NOMO-1 (cell line): ENCODE measurements at regions not wholly inside any gene's neighbourhood (a gene's known extent, or its start where the extent isn't known, plus 50 kb on each side); places are given as distances from the start of the nearest gene placed in this dataset.

ENCODE experiments used
- DNase-seq, 2 experiments: peaks; one replicate each; lab custom pipeline; 2025; ENCODE audit not compliant: unreplicated experiment in 2 of 2; lab: John Stamatoyannopoulos, UW

DNA sequence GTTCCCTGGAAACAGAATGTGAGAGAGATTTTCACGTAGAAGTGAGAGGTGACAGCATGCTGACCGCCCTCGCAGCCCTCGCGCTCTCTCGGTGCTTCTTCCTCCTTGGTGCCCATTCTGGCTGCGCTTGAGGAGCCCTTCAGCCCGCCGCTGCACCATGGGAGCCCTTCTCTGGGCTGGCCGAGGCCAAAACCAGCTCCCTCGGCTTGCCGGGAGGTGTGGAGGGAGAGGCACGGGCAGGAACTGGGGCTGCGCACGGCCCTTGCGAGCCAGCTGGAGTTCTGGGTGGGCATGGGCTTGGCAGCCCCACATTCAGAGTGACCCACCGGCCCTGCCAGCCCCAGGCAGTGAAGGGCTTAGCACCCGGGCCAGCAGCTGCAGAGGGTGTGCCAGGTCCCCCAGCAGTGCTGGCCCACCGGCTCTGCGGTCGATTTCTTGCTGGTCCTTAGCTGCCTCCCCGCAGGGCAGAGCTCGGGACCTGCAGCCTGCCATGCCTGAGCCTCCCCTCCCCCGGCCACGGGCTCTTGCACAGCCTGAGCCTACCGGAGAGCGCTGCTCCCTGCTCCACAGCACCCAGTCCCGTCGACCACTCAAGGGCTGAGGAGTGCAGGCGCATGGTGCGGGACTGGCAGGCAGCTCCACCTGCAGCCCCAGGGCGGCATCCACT is 888.7 kb upstream of the ZWINT start:
- DNase-seq: no peak

DNA sequence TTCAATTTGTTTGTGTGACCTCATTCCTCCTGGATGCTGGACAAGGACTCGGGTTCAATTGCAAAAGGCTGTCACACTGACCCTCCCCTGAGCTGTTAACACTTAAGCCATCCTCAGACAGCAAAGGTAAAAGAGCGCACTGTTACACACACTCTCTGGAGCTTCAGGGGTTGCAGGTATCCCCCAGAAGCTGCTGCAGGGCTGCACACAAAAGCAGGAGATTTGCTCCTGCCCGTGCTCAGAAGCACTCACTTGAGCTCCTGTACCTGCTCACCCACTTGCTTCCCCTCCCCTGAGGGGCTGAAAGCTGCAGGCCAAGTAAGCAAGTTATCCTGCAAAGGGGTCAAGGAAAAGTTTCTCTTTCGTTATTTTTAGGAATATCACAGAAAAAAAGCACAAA is 886.2 kb upstream of the ZWINT start:
- DNase-seq: no peak

DNA sequence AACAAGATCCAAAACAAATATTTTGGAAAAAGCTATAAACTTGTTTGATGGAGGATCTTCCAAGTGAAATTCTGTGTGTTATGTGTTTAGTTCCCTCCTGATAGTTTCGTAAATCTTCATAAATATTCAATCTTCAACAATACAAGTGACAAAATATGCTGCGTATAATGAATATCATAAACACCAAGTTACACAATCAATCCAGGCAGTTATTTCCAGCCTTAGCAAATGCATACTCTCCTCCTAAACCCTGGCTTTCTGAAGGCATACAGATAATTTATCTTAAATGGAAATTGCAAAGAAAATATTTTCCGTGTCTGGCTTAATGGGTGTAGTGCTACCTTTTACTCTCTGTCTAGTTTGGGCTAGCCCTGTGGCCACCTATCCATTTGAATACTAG is 864.9 kb upstream of the ZWINT start:
- no peak for DNase-seq

GRCh38 chr10:57224811-57225210 is 863.8 kb upstream of the ZWINT start:
- DNase-seq: no peak

DNA sequence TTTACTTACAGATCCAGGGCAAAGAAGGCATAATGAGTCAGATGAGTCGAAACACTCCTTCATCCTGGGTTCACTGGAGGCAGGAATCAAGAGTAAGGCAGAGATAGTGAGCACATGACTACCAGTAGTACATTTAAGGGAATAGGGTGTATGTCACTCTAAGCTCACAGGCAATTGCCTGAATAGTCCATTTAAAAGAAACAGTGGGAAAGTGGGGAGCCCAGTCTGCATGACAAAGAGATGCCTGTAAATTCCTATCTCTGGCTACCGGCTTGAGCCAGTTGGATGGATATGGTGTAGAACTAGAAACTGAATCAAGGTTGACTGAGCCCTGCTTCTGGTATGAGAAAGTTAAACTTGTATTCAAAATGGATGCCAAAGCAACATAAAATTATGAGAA is 861.5 kb upstream of the ZWINT start:
- DNase-seq: no peak

DNA sequence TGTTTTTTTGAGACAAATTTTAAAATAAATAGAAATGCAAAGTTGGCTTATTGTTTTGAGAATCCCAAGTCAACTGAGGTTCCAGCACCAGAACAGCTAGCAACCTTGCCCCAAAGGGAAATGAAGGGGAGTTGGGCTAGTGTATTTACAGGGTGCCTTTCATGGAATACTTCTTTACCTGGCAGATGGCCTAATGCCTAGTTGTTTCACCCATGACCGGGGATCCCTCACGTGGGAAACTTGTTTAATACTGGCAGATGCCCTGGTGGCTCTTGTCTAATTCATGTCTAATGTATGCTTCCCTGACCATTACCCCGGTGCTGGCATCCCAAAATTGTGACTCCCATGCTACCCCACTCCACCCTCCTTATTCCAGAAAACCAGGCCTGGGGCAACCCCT is 861.1 kb upstream of the ZWINT start:
- no peak for DNase-seq

- DNase-seq: no peak
Measured at GRCh38 chr10:57221674-57222073, 860.6 kb upstream of the ZWINT start.

DNA sequence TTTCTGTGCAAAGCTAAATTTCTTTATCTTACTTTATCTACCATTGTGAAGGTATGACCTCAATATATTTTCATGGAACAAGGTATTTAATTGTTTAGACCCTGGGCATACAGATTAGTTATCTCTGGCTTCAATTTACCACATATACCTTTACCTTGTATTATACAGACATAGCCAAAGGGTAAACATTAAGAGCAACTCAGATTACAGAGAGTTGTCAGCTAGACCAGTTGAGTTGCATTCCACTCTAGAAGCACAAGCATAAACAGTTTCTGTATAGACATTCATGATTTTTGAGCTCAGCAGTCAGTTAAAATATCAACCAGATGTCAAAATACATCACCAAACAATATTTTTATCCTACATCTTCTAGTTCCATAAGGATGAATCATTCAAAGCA is 857.3 kb upstream of the ZWINT start:
- DNase-seq: no peak

GRCh38 chr10:57202356-57202755 is 841.3 kb upstream of the ZWINT start:
- no peak for DNase-seq

- DNase-seq: no peak
Measured at GRCh38 chr10:57188846-57189245, 827.8 kb upstream of the ZWINT start.

DNA sequence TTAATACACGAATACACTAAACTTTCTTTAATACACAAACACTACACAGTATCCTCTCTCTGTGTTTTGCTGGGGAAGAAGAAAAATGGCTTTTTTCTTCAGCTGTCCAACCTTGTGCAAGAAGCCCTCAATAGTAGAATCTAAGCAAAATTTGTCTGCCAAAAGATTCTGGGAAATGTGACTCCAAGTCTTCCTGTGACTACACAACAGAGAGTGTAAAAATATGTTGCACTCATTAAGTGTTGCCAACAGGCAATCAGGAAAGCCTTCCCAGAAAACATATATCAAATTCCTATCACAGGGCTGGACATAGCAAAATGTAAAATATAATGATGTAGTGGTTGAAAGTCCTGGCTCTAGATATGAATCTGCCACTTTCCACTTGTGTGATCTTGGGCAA is 825.1 kb upstream of the ZWINT start:
- no peak for DNase-seq

GRCh38 chr10:57169597-57169996 is 808.5 kb upstream of the ZWINT start:
- DNase-seq: no peak

GRCh38 chr10:57168611-57169240 is 807.7 kb upstream of the ZWINT start:
- peak in 1 of 2 experiments; percentile 58 for DNase-seq

DNA sequence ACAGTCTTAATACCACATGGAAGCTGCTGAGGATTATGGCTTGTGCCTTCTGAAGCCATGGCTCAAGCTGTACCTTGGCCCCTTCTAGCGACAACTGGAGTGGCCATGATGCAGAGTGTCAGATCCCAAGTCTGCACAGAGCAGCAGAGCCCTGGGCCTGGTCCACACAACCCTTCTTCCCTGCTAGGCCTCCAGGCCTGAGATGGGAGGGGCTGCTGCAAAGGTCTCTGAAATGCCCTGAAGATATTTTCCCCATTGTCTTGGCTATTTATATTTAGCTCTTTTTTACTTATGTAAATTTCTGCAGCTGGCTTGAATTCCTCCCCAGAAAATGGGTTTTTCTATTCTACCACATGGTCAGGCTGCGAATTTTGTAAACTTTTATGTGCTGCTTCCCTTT is 804.6 kb upstream of the ZWINT start:
- no peak for DNase-seq

GRCh38 chr10:57162231-57162630 is 801.2 kb upstream of the ZWINT start:
- no peak for DNase-seq

- DNase-seq: no peak
Measured at GRCh38 chr10:57161157-57161556, 800.1 kb upstream of the ZWINT start.

GRCh38 chr10:57145548-57145947 is 784.5 kb upstream of the ZWINT start:
- no peak for DNase-seq

DNA sequence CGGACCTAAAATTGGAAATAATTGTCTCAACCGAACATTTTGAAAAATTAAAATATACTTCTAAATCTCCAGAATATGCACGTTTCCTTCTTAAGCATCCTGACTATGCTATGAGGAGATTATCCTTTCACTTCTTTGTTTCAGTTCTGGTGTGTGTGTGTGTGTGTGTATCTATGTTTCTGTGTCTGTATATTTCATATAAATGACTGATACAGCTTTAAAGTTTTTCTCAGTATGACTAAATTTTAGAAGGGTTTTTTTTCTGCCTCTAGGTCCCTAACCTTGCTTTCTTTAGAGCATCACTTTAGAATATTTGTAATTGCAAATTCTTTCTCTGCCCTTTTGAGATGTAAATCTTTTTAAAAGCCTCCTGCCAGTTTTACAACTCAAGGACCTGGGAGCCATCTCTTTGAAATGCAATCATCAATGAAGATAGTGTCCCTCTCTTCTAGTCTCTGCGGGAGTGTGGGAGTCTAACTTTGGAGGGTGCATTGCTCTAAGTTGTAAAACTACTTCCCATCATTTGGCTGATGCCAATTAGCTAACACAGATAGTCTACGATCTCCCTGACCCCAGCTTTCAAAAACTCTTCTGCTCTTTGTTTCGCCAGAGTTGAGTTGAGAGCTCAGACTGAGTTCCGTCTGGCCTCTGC is 782.0 kb upstream of the ZWINT start:
- DNase-seq: no peak

- DNase-seq: no peak
Measured at GRCh38 chr10:57141708-57142107, 780.6 kb upstream of the ZWINT start.

DNA sequence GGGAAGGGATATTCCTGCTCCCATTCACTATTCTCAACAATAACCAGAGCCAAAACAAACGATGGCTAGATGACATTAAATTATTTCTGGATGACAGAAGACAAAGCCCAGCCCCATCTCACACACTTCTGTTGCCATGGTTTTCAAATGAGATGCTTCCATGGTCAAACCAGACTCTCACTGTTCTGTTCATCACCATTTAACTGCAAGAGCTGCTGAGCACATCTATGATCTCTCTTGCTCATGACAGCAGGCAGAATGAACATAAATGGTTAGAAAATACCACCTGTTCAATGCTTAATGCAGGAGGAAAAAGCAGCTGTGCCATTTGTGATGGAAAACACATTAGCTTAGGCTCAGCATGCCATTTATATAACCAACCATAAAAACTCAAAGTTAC is 758.6 kb upstream of the ZWINT start:
- DNase-seq: no peak

DNA sequence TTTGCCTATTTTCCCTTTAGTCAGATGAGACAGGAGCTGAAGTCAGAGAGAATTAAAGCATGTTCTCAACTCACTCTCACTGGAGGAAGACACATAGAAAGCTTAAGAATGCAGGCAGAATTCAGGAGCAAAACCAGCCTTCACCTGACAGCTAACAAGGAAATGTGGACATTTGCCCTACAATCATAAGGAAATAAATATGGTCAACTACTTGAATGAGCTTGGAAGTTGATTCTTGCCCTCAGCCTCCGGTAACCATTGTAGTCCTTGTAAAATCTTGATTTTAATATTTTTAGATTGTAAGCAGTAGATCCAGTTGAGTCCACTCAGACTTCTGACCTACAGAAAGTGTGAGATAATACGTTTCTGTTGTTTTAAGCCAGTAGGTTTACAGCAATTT is 752.5 kb upstream of the ZWINT start:
- DNase-seq: no peak

DNA sequence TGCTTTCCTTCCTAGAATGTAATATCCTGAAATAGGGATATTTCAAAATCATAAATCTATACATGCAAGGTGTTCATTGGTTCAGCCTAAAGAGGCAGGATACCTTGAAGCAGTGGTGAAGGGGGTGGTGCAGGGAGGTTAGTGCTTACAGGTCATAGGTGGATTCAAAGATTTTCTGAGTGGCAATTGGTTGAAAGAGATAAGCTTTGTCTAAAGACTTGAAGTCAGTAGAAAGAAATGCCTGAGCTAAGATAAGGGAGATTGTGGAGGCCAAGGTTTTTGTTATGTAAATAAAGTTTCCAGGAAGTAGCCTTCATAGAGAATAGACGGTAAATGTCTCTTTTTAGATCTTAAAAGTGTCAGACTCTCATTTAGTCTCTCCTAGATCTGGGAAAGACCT is 741.2 kb upstream of the ZWINT start:
- DNase-seq: no peak
